ENCODE measurements at regions not wholly inside any gene's neighbourhood (a gene's known extent, or its start where the extent isn't known, plus 50 kb on each side); places are given as distances from the start of the nearest gene placed in this dataset.

DNA sequence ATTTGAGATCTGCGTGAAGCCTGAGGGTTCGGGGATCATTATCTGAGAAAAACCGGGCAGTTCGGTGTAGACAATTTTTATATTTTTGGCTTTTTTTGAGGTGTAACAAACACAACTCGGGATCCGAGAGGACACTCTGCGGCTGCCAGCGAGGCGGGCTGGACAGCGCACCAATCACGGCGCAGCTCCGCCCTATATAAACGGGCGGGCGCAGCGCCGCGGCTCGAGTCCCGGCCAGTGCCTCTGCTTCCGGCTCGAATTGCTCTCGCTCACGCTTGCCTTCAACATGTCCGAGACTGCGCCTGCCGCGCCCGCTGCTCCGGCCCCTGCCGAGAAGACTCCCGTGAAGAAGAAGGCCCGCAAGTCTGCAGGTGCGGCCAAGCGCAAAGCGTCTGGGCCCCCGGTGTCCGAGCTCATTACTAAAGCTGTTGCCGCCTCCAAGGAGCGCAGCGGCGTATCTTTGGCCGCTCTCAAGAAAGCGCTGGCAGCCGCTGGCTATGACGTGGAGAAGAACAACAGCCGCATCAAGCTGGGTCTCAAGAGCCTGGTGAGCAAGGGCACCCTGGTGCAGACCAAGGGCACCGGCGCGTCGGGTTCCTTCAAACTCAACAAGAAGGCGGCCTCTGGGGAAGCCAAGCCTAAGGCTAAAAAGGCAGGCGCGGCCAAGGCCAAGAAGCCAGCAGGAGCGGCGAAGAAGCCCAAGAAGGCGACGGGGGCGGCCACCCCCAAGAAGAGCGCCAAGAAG lies 69.0 kb downstream of the HFE start:
- TF ChIP-seq, protein P1, sequence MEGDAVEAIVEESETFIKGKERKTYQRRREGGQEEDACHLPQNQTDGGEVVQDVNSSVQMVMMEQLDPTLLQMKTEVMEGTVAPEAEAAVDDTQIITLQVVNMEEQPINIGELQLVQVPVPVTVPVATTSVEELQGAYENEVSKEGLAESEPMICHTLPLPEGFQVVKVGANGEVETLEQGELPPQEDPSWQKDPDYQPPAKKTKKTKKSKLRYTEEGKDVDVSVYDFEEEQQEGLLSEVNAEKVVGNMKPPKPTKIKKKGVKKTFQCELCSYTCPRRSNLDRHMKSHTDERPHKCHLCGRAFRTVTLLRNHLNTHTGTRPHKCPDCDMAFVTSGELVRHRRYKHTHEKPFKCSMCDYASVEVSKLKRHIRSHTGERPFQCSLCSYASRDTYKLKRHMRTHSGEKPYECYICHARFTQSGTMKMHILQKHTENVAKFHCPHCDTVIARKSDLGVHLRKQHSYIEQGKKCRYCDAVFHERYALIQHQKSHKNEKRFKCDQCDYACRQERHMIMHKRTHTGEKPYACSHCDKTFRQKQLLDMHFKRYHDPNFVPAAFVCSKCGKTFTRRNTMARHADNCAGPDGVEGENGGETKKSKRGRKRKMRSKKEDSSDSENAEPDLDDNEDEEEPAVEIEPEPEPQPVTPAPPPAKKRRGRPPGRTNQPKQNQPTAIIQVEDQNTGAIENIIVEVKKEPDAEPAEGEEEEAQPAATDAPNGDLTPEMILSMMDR (IDR thresholded peaks at IDR 0.05) = peak in 2 of 3 donors; percentile 12 to 17
- no peak for TF ChIP-seq EP300 (IDR thresholded peaks at IDR 0.05)
